ENCODE measurements at regions not wholly inside any gene's neighbourhood (a gene's known extent, or its start where the extent isn't known, plus 50 kb on each side); places are given as distances from the start of the nearest gene placed in this dataset.

- Histone ChIP-seq H3K4me3 (ENCODE audit: low read depth in 2 of 2, low read length in 1 of 2) (no peak overlapping the region), H3K79me2 (ENCODE audit: insufficient read depth) (no peaks in the 10 kb centered on the region), H3K27me3 (ENCODE audit: insufficient read depth) (no peaks in the 10 kb centered on the region), H3K4me1 (ENCODE audit: control insufficient read depth in 1 of 2, insufficient read depth in 2 of 2, low read depth in 1 of 2, low read length in 1 of 2) (no peaks in the 10 kb centered on the region; a peak in 1 of 4 replicates), H3K9ac (no peak overlapping the region), H3K9me2 (no peaks in the 10 kb centered on the region), H4K20me1 (ENCODE audit: insufficient read depth) (no peaks in the 10 kb centered on the region), H3K36me3 (replicated peaks in 1 of 2; ENCODE audit: control insufficient read depth in 1 of 2, insufficient read depth in 2 of 2, low read length in 1 of 2) (no peaks in the 10 kb centered on the region), H3K27ac (ENCODE audit: low read depth in 2 of 2, low read length in 1 of 2) (no peak overlapping the region), H3K9me3 (no peaks in the 10 kb centered on the region), H3K4me2 (no peak overlapping the region), H2AFZ (ENCODE audit: low read depth) (no peak overlapping the region), H3F3A (replicated peaks; ENCODE audit: insufficient read depth) (no peaks in the 10 kb centered on the region)
- ChIA-PET CTCF (interaction anchor here (1.6 kb wide), 1 partner anchor 23 kb away, joined by 3 read pairs; no protein-coding TSS in a partner anchor), POLR2A (no interaction called here)
- DNase-seq, result no peak
- WGBS (ENCODE audit: low lambda C conversion rate), result 43% methylated on average over 5 of the region's 5 CpGs
- TF ChIP-seq SMC3 (IDR thresholded peaks at IDR 0.05; ENCODE audit: low read depth, low read length) (no peak), FOXJ3 (CRISPR knock-in tag; IDR thresholded peaks at IDR 0.05) (no peak), ELF1 (IDR thresholded peaks at IDR 0.05) (no peak), ZBTB33 (IDR thresholded peaks at IDR 0.05; ENCODE audit: borderline replicate concordance, low read depth) (no peak), USF1 (IDR thresholded peaks at IDR 0.05; ENCODE audit: borderline replicate concordance, low read depth) (no peak), CHD2 (IDR thresholded peaks at IDR 0.05; ENCODE audit: low read length, partially characterized antibody) (no peak), MEF2A (IDR thresholded peaks at IDR 0.05; ENCODE audit: borderline replicate concordance, low read depth) (no peak), MAX (IDR thresholded peaks at IDR 0.05; ENCODE audit: low read depth) (no peak), EZH2phosphoT487 (IDR thresholded peaks at IDR 0.05; ENCODE audit: borderline replicate concordance, low read depth) (no peak), NRF1 (IDR thresholded peaks at IDR 0.05; ENCODE audit: low read depth, low read length) (no peak)
Observed at GRCh38 chr7:23915236-23915635, 205.2 kb downstream of the STK31 start.

- Histone ChIP-seq H3K79me2 (ENCODE audit: insufficient read depth) (no peaks in the 10 kb centered on the region), H3K4me1 (ENCODE audit: control insufficient read depth in 1 of 2, insufficient read depth in 2 of 2, low read depth in 1 of 2, low read length in 1 of 2) (no peaks in the 10 kb centered on the region; a peak in 1 of 4 replicates), H3F3A (replicated peaks; ENCODE audit: insufficient read depth) (no peaks in the 10 kb centered on the region), H3K36me3 (replicated peaks in 1 of 2; ENCODE audit: control insufficient read depth in 1 of 2, insufficient read depth in 2 of 2, low read length in 1 of 2) (no peaks in the 10 kb centered on the region), H3K27me3 (ENCODE audit: insufficient read depth) (no peaks in the 10 kb centered on the region), H3K4me2 (no peak overlapping the region), H4K20me1 (ENCODE audit: insufficient read depth) (no peaks in the 10 kb centered on the region), H3K4me3 (ENCODE audit: low read depth in 2 of 2, low read length in 1 of 2) (no peak overlapping the region), H3K9me3 (no peaks in the 10 kb centered on the region), H3K27ac (ENCODE audit: low read depth in 2 of 2, low read length in 1 of 2) (no peak overlapping the region), H3K9me2 (no peaks in the 10 kb centered on the region), H3K9ac (no peak overlapping the region), H2AFZ (ENCODE audit: low read depth) (no peak overlapping the region)
- ChIA-PET CTCF (interaction anchor here (0.8 kb wide), 2 partner anchors 24 to 220 kb away, joined by 3 to 4 read pairs; no protein-coding TSS in a partner anchor), POLR2A (no interaction called here)
- DNase-seq, result no peak
- TF ChIP-seq POLR2AphosphoS5 (IDR thresholded peaks at IDR 0.05; ENCODE audit: low read depth, low read length), result no peak
- TF ChIP-seq GABPA (IDR thresholded peaks at IDR 0.05; ENCODE audit: low read depth), result no peak
- TF ChIP-seq JUND (IDR thresholded peaks at IDR 0.05), result no peak
- TF ChIP-seq RFX5 (IDR thresholded peaks at IDR 0.05; ENCODE audit: low read length), result no peak
- no peak for TF ChIP-seq TCF12 (IDR thresholded peaks at IDR 0.05)
- TF ChIP-seq RAD21 (IDR thresholded peaks at IDR 0.05; ENCODE audit: low read length), result no peak
- no peak for TF ChIP-seq GATA2 (CRISPR knock-in tag; IDR thresholded peaks at IDR 0.05)
- no peak for TF ChIP-seq USF1 (IDR thresholded peaks at IDR 0.05; ENCODE audit: borderline replicate concordance, low read depth)
- TF ChIP-seq PBX3 (IDR thresholded peaks at IDR 0.05), result no peak
- no peak for TF ChIP-seq MAX (IDR thresholded peaks at IDR 0.05; ENCODE audit: low read depth)
- no peak for TF ChIP-seq IRF3 (IDR thresholded peaks at IDR 0.05; ENCODE audit: low read depth, low read length)
- no peak for TF ChIP-seq RCOR1 (IDR thresholded peaks at IDR 0.05; ENCODE audit: low read length)
- no peak for TF ChIP-seq ELF1 (IDR thresholded peaks at IDR 0.05)
Observed at GRCh38 chr7:23918286-23918685, 208.3 kb downstream of the STK31 start.

Data from SK-N-SH (cell line).